Activated CD8-positive, alpha-beta memory T cell treated with anti-CD3 and anti-CD28 coated beads, Interleukin-2, amount 50 U/mL, for 1 hour (primary cell): ENCODE measurements at regions not wholly inside any gene's neighbourhood (a gene's known extent, or its start where the extent isn't known, plus 50 kb on each side); places are given as distances from the start of the nearest gene placed in this dataset.

Experiments
- DNase-seq: peaks from one replicate; pipeline ENCODE4 v3.0.0-alpha.2; 2020; ENCODE audit errors: extremely low read depth

DNA sequence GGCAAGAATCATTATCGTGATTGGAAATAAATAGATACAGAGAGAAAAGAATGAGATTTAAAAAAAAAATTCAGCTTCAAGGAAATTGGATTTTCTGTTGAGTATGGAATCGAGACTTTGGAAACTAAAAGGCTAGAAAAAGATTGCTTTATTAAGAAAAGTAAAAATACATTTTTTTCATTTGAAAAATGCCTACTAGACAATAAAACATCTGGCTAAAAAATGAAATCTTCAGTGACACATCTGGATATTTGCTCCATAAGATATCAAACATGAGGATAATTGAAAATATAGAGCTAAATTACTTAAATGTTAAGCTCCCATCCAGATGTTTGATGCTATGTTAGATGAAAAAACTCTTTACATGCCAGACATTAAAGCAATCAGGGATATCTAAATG is 879.5 kb downstream of the TSN start:
- no peak for DNase-seq

DNA sequence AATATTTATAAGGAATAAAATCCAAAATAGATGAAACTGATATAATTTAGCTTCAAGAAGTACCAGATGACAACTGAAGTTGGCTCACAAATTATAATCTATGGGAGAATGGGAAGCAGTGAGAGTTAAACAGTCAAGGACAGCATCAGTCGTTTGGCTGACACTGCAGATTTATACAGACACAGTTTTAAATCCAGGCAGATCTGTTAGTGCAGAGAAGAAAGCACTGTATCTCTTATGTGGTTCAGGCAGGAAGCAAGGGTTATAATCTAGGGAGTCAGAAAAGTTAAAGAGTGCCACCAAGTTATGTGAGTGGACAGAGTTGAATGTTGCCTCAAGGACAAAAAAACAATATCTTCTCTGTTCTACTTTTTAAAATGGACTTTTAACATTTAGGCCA is 880.2 kb downstream of the TSN start:
- DNase-seq, result no peak

DNA sequence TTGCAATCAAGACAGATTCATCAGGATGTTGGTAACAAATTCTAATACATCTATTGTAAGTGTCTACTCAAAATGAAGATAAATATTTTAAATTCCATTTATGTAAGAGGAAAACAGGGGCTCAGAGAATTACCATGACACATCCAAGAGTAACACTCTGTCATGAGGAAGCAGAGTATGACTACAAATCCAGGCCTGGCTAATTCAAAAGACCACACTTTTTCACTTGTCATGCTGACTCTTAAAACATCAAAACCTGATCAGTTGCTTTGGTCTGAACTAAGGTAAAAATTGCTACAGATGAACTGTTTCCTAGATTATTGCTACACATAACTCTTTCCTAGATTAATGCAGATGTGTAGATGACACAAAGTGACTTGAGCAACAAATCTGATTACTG is 880.6 kb downstream of the TSN start:
- DNase-seq, result no peak

DNA sequence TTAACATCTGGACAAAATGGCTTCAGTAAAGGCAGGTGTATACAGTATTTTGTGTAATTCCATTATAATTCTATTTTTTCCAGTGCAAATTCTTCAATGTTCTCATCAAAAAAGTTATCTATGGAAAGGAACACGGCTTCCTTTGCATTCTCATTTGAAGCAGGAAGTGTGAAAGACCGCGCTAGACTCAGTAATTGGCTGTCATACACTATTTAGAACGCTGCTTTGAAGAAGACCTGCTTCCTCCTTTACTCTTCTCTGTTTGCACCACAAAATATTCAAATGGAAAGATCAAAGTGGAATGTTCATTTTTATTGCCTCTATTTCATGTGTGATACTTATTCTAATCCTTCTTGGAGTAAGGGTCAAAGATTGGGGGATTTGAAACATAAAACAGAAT is 883.7 kb downstream of the TSN start:
- no peak for DNase-seq

DNA sequence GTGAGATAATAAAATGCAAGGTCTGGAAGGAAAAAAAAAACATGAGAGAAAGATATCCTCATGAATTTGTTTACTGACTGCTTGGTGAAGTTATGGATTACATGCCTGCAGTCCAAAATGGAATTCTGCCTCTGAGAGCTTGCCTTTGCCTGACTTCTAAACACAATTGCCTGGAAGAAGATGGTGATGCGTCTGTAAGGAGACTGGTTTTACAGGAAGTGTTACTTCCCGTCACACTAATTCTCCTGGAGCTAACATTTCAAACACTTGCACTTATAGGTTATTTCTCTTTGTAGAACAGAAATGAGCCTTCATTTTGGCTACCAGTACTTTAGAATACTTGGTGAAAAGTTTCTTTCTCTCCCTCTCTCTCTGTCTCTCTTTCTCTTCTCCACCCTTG is 884.3 kb downstream of the TSN start:
- no peak for DNase-seq

DNA sequence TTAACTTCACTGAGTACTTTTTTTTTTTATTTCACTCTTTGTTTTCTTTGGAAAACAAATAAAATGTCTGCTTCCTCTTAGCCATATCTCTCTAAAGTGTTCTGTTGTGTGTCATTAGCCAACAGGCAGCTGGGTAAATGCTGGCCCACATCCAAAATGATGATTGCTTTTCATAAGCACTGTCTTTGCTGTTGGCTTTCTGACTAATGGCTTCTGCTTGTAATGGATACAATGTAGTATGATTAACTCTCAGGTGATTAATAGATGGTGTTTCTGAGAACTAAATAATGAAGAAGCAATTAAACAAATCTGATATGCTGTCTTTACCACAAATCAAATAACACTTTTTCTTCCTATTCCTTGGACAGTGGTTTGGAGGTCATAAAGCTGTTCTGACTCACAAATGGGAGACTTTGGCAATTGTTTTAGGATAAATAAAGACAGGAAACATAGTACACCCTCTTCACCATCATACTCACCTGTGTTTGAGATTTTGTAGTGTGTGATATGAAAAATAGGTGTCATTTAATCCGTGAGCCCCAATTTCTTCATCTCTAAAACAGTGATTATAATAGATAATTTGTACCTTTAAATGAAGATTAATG is 888.4 kb downstream of the TSN start:
- no peak for DNase-seq

DNA sequence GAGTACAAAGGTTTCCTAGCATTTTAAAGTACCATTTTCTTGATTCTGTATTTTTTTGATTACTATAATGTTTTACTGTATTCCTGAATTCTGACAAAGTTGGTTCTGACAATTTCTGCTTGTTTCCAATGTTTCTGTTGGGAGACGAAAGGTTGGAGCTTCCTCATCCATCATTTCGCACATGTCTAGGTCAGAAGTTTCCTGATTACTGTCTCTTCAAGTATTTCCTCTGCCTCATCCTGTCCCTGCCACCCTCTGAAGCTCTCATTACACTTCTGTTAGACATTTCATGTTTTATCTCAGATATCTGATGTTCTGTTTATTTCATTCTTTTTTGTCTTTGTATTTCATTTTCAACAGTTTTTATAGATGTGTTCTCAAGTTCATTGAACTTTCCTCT is 895.8 kb downstream of the TSN start:
- DNase-seq, result no peak

DNA sequence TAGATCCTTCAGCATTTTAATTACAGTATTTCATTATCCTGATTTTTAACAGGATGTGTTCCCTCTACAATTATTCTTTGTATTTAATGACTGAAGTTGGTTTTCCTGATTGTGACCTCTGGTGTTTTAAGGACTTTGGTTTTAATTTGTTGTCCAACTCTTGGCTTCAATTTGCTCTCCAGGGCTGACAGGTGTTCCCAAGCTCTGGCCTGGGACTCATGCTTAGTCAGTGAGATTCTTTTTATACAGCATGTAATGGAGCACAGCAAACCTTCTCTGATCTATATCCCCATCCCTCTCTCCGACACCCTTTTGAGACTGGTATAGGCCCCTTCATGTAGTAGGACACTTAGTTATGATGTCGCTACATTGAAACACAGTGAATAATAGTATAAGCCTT is 896.3 kb downstream of the TSN start:
- DNase-seq, result no peak

DNA sequence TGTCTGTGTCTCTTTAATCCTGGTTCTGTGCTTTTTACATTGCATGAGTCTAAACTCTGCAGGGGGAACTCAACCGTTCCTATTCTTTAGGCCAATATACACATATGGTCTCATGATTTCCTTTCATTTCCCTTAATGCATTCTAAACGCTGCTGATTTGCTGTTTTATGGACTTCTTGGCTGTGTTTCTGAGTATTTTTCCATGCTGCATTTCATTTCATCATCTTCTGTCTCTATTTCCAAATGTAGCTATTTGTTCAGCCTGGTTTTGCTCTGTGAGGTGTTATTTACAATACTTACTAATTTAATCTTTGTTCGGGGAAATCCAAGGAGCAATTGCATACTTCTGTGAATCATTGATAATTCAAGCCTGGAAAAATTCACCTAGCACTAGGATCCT is 897.2 kb downstream of the TSN start:
- DNase-seq, result no peak

DNA sequence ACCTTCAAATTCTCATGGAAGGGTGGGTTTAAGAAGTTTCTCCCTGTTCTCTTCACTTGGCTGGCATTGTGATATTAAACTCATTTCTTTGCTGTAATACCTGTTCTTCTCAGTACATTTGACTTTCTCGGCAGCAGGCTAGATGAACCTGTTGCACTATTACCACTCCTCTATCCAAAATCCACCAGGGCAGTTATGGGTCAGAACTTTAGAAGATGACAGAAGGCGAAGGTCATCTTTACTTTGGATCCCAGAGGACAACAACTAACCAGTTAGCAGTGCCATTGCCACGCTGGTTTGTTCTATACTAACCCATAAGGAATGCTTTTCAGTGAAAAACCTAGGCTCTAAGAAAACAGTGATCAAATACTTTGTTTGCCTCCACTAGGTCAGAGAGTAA is 901.0 kb downstream of the TSN start:
- no peak for DNase-seq

DNA sequence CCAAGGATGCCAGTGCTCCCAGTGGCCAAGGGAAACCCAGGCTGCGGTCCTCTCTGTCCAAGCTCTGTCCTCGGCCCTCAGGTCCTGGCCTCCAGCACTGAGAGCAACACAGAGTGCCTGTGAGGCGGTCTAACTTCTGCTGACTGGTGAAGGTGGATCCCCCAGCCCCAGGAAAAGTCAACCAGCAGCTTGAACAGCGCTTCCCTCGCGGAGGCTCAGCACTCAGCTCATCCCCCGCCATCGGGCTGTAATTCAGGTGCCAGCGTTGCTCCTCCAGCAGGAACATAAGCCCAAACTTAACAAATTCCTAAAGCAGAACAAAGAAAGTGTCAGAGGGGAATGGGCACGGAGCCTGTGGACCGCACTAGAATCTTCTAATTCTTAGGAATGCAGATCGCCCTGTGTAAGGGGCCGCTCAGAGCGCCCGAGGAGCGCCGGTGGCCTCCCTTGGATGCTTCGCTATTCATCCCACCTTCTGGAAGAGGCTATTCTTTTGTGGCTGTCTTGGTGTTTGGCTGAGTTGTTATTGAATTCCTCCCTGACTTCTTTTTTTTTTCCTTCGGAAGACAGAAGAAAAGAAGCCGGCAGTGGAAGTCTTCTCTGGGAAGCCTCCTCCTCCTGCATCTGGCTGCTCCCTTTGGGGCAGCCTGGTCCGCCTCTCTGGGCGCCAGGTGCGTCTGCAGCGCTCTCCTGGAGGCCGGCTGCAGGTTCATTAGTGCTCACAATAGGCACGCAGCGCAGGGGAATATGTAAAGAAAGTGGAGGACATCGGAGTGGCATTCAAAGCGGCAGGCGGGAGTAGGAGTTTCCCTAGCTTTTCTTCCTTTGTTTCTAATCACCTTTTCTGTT is 905.6 kb downstream of the TSN start:
- DNase-seq, result no peak

DNA sequence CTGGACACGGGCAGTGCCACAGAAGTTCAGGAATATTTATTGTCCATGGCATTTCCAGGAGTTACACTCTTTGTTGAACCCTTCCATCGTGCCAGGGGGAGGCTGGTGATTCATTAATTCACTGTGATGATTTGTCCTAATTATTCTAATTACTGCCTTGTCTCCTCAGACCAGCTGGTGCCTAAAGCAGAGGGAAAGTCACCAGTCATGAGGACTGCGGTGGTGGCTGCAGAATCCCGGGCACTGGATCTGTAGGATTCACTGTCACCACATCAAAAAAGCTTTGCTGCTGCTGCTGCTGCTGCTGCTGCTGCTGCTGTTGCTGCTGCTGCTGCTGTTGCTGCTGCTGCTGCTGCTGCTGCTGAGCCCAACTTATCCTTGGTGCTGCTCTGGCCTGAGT is 908.2 kb downstream of the TSN start:
- DNase-seq, result no peak

DNA sequence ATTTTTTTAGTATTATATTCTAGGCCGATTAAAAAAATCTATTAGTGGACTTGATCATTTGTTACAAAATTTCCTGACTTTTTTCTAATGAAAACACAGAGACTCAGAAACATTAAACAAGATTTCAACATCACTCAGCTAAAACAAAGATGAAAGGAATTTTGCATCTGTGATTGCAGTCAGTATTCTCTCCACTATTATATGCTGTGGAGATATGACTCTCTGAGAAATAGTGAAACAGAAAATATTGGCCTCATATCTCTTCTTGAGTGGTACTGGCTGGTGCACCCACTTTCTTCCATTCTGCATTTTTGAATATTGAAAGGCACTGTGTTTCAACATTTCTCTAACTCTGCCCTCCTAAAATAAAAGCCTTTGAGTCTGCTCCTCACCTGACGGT is 914.2 kb downstream of the TSN start:
- DNase-seq, result no peak

DNA sequence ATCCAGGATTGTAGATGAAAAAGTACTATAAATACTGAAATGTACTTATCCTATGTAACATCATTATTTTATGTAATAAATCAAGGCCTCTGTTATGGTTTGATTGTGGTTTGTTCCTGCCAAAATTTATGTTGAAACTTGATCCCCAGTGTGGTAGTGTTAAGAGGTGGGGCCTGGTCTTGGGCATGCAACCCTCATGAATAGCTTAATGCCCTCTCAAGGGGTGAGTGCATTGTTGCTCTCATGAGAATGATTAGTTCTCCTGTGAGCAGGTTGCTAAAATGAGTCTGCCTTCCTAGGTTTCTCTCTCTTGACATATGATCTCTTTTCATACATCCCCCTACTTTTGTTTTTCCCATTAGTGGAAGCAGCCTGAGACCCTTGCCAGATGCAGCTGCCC is 915.4 kb downstream of the TSN start:
- no peak for DNase-seq

DNA sequence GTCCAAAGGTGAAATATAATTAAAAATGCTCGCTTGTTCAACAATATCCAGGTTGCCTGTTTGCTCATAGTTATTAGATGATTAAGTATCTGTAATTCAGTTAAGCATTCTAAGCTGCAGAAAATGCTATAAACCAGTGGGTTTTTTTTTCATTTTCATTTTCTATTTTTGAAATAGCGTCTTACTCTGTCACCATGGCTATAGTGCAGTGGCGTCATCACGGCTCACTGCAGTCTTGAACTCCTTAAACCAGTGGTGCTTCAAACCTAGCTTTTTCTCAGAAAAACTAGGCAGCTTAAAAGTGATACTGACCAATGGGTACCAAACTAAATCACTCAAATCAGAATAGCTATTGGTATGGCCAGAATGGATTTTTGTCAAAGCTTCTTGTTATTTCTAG is 925.2 kb downstream of the TSN start:
- DNase-seq, result no peak

DNA sequence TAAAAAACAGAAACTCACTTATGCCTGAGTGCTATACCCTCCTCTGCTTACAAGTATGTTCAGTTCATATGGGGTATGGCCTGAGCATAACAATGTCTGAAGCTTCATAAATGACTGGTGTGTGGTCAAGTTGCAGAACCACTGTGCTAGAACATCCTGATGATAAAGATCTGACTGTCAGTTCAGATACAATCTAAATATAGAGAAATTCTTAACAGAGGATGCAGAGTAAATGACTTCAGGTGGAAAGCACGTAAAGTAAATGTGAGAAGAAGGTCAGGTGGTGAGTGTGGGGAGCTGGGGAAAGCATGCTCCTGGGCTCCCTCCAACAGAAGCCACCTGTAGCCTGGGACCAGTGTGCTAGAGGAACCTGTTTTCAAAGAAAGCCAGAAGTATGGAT is 926.2 kb downstream of the TSN start:
- DNase-seq, result no peak

DNA sequence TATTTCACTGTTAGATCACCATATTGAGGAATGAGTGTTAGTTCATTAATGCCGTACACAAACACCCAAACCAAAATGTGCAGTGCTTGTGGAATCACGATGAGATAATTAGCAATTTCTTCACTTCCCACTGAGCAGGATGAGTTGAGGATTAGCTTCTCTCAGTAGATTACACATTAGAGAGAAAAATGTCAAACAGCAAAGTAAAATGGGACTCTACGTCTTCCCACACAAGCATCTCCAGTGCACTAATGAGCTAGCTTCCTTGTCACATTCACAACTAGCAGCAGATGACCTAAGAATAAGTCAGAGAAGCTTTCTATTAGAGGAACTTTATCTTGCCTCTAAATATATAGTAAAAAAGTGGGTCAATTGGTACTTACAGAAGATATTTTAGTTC is 926.9 kb downstream of the TSN start:
- no peak for DNase-seq

DNA sequence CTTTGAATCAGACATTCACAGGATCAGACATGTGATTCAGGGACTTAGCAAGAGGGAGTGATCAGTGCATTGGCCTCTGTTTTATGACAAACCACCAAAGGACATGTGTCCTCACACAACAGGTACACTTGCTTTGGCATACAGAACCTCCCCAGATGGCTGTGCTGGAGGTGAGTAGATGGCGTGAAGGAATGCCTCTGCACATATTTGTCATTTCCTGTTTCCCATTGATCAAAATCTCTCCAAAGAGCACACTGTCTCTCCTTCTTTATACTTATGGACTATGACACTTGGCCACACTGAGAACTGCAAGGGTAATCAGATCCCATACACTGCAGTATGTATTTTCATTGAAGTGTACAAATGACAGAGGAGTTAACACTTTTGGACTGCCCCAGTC is 927.6 kb downstream of the TSN start:
- no peak for DNase-seq

DNA sequence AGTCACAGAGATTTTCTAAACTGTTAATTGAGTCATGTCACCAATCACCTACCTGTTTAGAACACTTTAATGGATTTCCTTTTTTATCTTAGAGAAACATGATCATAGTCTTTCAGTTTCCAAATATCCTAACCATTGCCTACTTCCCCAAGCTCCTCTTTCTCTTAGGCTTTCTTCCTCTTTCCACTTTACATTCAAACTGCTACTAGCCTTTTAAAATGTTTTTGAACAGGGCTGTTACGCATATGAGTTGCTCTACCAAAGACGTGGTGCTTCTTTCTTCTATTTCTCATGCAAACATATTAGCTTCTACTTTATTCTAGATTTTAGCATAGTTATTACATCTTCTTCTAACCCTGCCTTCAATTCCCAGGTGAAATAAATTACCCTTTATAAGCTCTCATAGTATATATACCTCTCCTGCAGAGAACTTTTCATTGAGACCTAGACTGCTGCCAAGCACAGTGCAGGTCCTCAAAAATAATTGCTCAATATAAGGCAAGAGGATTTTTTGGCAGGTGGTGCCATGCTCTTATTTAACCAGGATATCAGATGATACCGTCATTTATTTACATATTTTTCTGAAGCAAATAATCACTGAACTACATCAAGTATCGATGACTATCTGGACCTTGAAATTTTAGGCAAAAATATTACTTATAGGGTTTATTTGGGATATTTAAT is 937.1 kb downstream of the TSN start:
- no peak for DNase-seq

DNA sequence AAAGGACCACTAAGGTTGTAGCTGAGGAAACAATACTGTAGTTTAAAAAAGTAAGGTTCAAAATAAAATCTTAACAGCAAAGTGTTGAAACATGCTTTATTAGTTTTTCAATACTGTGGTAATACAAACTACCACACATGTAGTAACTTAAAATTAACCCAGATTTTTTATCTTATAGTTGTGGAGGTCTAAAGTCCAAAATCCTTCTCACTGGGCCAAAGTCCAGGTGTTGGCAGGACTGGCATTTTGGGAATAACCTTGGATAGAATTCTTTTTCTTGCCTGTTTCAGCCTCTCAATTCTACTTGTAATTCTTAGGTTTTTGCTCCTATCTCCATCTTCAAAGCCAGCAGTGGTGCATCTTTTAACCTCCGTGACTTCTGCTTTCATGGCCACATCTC is 942.0 kb downstream of the TSN start:
- no peak for DNase-seq

DNA sequence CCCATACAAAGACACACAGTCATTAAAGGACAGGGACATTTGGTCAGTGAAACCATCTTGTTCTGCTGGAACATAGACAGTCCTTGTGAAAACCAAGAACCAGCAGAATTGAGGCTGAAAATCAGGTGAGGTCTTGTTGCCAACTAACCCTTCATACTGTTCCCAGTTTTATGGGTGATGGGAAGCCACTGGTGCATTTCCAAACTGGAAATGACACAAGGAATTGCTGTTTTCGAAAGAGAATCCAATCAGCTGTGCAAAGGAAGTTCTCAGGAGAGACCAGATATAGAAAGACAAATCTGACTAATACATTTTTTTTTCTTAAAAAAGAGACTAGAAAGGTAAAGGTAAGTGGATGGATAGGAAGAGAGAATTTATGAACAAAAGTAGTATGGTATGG is 948.2 kb downstream of the TSN start:
- DNase-seq, result no peak

DNA sequence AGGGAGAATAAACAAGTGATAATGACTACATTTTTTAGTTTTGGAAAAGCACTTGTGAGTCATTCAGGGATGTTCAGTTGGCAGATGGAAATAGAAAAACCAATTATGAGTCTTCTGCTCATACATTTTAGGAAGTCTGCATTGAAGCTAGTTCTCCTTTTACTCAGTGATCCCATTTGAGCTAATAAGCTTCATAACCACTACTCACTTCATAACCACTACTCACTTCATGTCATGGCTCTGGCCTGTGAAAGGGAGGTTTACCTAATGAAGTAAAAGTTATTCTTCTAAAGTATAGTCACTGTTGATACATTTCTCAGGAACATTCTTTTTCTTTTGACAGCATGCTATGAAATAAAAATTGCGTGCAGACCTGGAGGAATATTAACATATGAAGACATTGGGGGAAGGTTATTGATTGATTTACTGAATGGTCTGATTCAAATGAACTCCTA is 948.7 kb downstream of the TSN start:
- no peak for DNase-seq

DNA sequence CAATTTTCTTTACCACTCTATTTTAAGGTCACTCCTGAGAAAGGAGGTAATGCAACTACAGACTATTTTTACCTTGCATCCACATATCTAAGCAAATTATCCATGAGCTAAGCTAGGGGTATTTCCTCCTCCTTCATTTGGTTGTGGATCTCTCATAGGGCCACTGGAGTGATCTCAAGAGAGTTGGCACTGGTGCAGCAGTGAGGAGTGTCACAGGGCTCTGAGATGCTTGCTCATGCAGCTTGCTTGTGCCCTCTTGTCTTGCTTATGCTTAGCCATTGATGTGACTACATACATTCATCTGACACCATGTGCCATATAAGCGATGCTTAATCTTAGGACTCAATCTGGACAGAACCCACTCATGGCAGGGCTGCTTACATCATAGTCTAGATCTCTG is 950.3 kb downstream of the TSN start:
- no peak for DNase-seq
